MM.1S (cell line): ENCODE measurements at regions not wholly inside any gene's neighbourhood (a gene's known extent, or its start where the extent isn't known, plus 50 kb on each side); places are given as distances from the start of the nearest gene placed in this dataset.

ENCODE experiments used
- DNase-seq: peaks from one replicate; pipeline ENCODE4 v3.0.0-alpha.2; 2015
- H2AFZ ChIP-seq: fragments of 300-600 bp; sonication (generic); 2 replicates; pipeline ENCODE4 v1.6.0; 2016; ENCODE audit warnings: antibody characterized with exemption, low read length
- H3F3A ChIP-seq: fragments of 300-600 bp; sonication (generic); 2 replicates; pipeline ENCODE4 v1.6.1; 2016; ENCODE audit warnings: mild to moderate bottlenecking, antibody characterized with exemption, low read length, moderate library complexity, mixed read lengths; ENCODE audit not compliant: insufficient read depth
- H3K27ac ChIP-seq: fragments of 300-600 bp; sonication (generic); 2 replicates; pipeline ENCODE4 v1.5.1; 2016; ENCODE audit warnings: mild to moderate bottlenecking, low read length
- H3K27me3 ChIP-seq: fragments of 300-600 bp; sonication (generic); replicated peaks from 2 replicates; pipeline ENCODE4 v1.6.0; 2016; ENCODE audit warnings: low read length; ENCODE audit not compliant: insufficient read depth
- H3K36me3 ChIP-seq: fragments of 300-600 bp; sonication (generic); replicated peaks from 2 replicates; pipeline ENCODE4 v1.6.1; 2016; ENCODE audit warnings: mild to moderate bottlenecking, low read length, mixed read lengths; ENCODE audit not compliant: insufficient read depth
- H3K4me1 ChIP-seq: fragments of 300-600 bp; sonication (generic); 2 replicates; pipeline ENCODE4 v1.6.1; 2016; ENCODE audit warnings: low read length, mixed read lengths
- H3K4me2 ChIP-seq: fragments of 300-600 bp; sonication (generic); 2 replicates; pipeline ENCODE4 v1.6.0; 2016; ENCODE audit warnings: low read depth, low read length
- H3K4me3 ChIP-seq: fragments of 300-600 bp; sonication (generic); 2 replicates; pipeline ENCODE4 v1.5.1; 2016; ENCODE audit warnings: low read length, mixed read lengths
- H3K79me2 ChIP-seq: fragments of 300-600 bp; sonication (generic); 2 replicates; pipeline ENCODE4 v1.6.1; 2016; ENCODE audit warnings: mixed run types, low read length, mixed read lengths
- H3K9ac ChIP-seq: fragments of 300-600 bp; sonication (generic); 2 replicates; pipeline ENCODE4 v1.6.1; 2016; ENCODE audit warnings: low read length, mixed read lengths
- H3K9me2 ChIP-seq: fragments of 300-600 bp; sonication (generic); replicated peaks from 2 replicates; pipeline ENCODE4 v1.6.1; 2016; ENCODE audit warnings: mild to moderate bottlenecking, low read length, mixed read lengths; ENCODE audit not compliant: insufficient read depth
- H3K9me3 ChIP-seq: fragments of 300-600 bp; sonication (generic); replicated peaks from 2 replicates; pipeline ENCODE4 v1.6.1; 2016; ENCODE audit warnings: mild to moderate bottlenecking, low read length, mixed read lengths; ENCODE audit not compliant: insufficient read depth
- H4K20me1 ChIP-seq: fragments of 300-600 bp; sonication (generic); 2 replicates; pipeline ENCODE4 v1.6.1; 2016; ENCODE audit warnings: mild to moderate bottlenecking, low read length, moderate library complexity, mixed read lengths; ENCODE audit not compliant: insufficient read depth
- EZH2 ChIP-seq: fragments of 300-600 bp; sonication (generic); optimal IDR thresholded peaks from 2 replicates; pipeline ENCODE3; 2017; ENCODE audit warnings: low read depth, mild to moderate bottlenecking, antibody characterized with exemption, low read length, mixed read lengths
- EZH2phosphoT487 ChIP-seq: fragments of 300-600 bp; sonication (generic); IDR thresholded peaks from 2 replicates; pipeline ENCODE4 v1.6.1; 2018; ENCODE audit warnings: antibody characterized with exemption, low read length
- TF ChIP-seq, protein P1 (sequence below): fragments of 300-600 bp; sonication (generic); IDR thresholded peaks from 2 replicates; pipeline ENCODE4 v1.5.1; 2016; ENCODE audit warnings: antibody characterized with exemption, low read length, mixed read lengths

- H3K9me3 ChIP-seq = no peaks in the 10 kb centered on the region
- no peaks in the 10 kb centered on the region for H3K79me2 ChIP-seq
- H3K4me2 ChIP-seq = no peak overlapping the region
- no peak overlapping the region for H3K27ac ChIP-seq
- no peaks in the 10 kb centered on the region for H3K4me1 ChIP-seq
- H4K20me1 ChIP-seq = no peaks in the 10 kb centered on the region
- H3F3A ChIP-seq = no peaks in the 10 kb centered on the region
- H3K9me2 ChIP-seq = no peaks in the 10 kb centered on the region
- no peak overlapping the region for H3K4me3 ChIP-seq
- H3K9ac ChIP-seq = no peak overlapping the region
- H3K36me3 ChIP-seq = no peaks in the 10 kb centered on the region
- TF ChIP-seq, protein P1, sequence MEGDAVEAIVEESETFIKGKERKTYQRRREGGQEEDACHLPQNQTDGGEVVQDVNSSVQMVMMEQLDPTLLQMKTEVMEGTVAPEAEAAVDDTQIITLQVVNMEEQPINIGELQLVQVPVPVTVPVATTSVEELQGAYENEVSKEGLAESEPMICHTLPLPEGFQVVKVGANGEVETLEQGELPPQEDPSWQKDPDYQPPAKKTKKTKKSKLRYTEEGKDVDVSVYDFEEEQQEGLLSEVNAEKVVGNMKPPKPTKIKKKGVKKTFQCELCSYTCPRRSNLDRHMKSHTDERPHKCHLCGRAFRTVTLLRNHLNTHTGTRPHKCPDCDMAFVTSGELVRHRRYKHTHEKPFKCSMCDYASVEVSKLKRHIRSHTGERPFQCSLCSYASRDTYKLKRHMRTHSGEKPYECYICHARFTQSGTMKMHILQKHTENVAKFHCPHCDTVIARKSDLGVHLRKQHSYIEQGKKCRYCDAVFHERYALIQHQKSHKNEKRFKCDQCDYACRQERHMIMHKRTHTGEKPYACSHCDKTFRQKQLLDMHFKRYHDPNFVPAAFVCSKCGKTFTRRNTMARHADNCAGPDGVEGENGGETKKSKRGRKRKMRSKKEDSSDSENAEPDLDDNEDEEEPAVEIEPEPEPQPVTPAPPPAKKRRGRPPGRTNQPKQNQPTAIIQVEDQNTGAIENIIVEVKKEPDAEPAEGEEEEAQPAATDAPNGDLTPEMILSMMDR = no peak
- TF ChIP-seq EZH2 (no peak), EZH2phosphoT487 (no peak)
- no peaks in the 10 kb centered on the region for H3K27me3 ChIP-seq
- DNase-seq = no peak
- no peak overlapping the region for H2AFZ ChIP-seq
Observed at GRCh38 chr13:22198641-22199217, 527.9 kb downstream of the FGF9 start.

DNA sequence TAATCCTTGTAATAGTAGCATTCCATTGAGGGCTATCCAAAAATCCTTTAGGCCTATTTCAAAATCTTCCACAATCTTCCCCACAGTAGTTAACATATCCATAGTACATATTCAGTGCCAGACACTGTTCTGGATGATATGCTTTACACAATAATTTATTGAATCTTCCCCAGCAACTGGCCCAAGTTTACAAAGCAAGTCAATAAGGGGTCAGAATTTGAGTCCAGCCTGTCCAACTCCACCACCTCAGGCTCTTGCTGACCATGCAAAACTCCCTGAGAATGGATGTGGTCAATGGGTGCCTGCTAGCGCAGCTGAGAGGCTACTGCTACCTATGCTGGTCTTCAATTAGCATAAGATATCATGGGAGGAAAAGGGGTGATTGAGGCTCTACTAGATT is 529.6 kb downstream of the FGF9 start:
- Histone ChIP-seq H3K9me3 (no peaks in the 10 kb centered on the region), H3K79me2 (no peaks in the 10 kb centered on the region), H3K27me3 (no peaks in the 10 kb centered on the region), H3K9ac (no peak overlapping the region), H3F3A (no peaks in the 10 kb centered on the region), H4K20me1 (no peaks in the 10 kb centered on the region), H3K9me2 (no peaks in the 10 kb centered on the region), H3K4me3 (no peak overlapping the region), H3K4me2 (no peak overlapping the region), H3K4me1 (no peaks in the 10 kb centered on the region), H3K27ac (no peak overlapping the region), H2AFZ (no peak overlapping the region), H3K36me3 (no peaks in the 10 kb centered on the region)
- DNase-seq = no peak
- TF ChIP-seq EZH2phosphoT487 (no peak), EZH2 (no peak)
- TF ChIP-seq, protein P1 = no peak

- H3K4me3 ChIP-seq = no peak overlapping the region
- H3K9ac ChIP-seq = no peak overlapping the region
- no peaks in the 10 kb centered on the region for H3K4me1 ChIP-seq
- no peak for DNase-seq
- H3K4me2 ChIP-seq = no peak overlapping the region
- H3F3A ChIP-seq = no peaks in the 10 kb centered on the region
- no peak overlapping the region for H3K27ac ChIP-seq
- no peaks in the 10 kb centered on the region for H4K20me1 ChIP-seq
- TF ChIP-seq EZH2phosphoT487 (no peak), EZH2 (no peak)
- H3K79me2 ChIP-seq = no peaks in the 10 kb centered on the region
- H3K9me3 ChIP-seq = no peaks in the 10 kb centered on the region
- no peak overlapping the region for H2AFZ ChIP-seq
- no peaks in the 10 kb centered on the region for H3K36me3 ChIP-seq
- no peaks in the 10 kb centered on the region for H3K9me2 ChIP-seq
- H3K27me3 ChIP-seq = no peaks in the 10 kb centered on the region
Observed at GRCh38 chr13:22201375-22201925, 530.6 kb downstream of the FGF9 start.

- no peaks in the 10 kb centered on the region for H3K79me2 ChIP-seq
- H3K9me2 ChIP-seq = no peaks in the 10 kb centered on the region
- no peak overlapping the region for H3K4me3 ChIP-seq
- H3K9me3 ChIP-seq = no peaks in the 10 kb centered on the region
- H3K9ac ChIP-seq = no peak overlapping the region
- H3K4me2 ChIP-seq = no peak overlapping the region
- no peaks in the 10 kb centered on the region for H3K4me1 ChIP-seq
- no peak overlapping the region for H2AFZ ChIP-seq
- DNase-seq = no peak
- H3F3A ChIP-seq = no peaks in the 10 kb centered on the region
- no peaks in the 10 kb centered on the region for H3K36me3 ChIP-seq
- no peaks in the 10 kb centered on the region for H3K27me3 ChIP-seq
- TF ChIP-seq EZH2phosphoT487 (no peak), EZH2 (no peak)
- TF ChIP-seq, protein P1 = no peak
- no peaks in the 10 kb centered on the region for H4K20me1 ChIP-seq
- H3K27ac ChIP-seq = no peak overlapping the region
Observed at GRCh38 chr13:22210134-22210930, 539.5 kb downstream of the FGF9 start.
